GM21515 (cell line): ENCODE measurements at regions not wholly inside any gene's neighbourhood (a gene's known extent, or its start where the extent isn't known, plus 50 kb on each side); places are given as distances from the start of the nearest gene placed in this dataset.
"Not testable (repeated sequence)": the region's sequence is repeated elsewhere in the genome, so short reads cannot be mapped to it uniquely, and the experiment has no call there.

Source experiments
- ATAC-seq: cut with Tn5 transposase; IDR thresholded peaks from one replicate; pipeline ENCODE4 v1.9.1; 2021; ENCODE audit not compliant: unreplicated experiment

DNA sequence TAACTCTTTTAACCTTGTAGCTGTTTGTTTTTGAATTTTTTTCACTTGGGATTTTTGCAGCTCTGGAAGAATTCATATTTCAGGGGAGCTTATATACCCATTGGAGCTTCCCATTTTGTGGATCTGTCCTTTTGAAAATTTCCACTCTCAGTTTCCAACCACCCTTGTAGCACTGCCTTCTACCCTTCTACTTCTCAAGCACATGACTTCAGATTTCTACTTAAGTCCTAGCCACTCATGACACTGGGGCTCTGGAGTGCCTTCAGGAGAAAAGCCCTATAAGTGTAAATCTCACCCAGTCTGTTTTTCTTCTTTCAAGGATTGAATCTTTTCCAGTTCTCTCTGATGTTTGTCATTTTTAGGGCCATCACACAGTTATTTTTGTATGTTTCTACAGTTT is 283.7 kb upstream of the KCNH7 start:
- ATAC-seq = no peak

DNA sequence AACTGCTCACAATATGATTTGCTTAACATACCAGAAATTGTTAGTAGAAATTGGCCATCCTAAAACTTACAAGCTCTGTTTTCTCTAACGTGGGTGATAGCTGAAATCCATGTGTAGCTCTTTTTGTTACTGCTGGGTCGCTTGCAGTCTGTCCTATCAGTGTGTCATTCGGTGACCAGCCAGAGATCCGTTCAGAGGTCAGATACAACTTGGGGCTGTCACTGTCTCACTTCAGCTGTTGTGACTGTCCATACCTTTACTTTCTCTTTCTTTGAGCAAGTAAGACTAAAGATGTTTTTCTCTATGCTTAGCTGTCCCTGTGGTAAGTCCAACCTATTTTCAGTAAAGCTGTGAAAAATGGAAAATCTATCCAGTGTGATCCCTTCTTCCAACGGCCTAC is 282.9 kb upstream of the KCNH7 start:
- no peak for ATAC-seq

DNA sequence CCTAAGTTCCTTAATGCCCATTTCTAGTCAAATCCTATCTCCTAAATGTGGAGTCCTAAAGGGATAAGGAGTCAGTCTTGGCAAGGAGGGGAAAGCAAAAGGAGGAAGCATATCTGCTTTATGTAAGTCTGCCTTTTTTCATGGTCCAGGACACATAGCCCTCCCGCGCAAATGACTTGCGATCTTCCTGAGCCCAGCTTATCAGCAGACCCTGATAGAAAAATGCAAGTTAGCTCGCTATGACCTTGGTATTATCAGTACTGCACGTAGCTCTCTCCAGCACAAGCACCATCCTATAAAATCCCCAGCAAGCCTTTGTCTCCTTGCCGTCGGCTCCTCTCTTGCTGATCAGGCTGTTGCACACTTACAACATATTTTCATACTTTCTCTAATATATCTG is 281.4 kb upstream of the KCNH7 start:
- no peak for ATAC-seq

DNA sequence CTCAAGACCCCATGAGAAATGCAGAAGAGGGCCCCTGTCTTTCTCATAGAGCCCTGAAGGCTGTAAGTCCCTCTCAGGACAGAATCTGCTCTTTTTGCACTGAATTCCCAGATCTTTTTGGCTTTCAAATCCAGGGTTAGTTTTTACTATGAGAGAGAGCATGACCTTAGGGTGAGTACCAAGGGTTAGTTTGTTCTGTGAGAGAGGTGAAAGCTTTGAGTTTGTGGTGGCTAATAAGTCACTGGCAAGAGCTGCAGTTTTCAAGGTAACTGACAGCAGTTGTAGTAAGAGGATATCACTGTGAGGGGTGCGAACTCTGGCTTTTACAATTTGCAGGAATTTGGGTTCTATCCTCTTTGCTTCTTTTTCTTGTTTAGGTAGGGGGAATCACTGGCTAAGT is 248.4 kb upstream of the KCNH7 start:
- ATAC-seq = no peak

DNA sequence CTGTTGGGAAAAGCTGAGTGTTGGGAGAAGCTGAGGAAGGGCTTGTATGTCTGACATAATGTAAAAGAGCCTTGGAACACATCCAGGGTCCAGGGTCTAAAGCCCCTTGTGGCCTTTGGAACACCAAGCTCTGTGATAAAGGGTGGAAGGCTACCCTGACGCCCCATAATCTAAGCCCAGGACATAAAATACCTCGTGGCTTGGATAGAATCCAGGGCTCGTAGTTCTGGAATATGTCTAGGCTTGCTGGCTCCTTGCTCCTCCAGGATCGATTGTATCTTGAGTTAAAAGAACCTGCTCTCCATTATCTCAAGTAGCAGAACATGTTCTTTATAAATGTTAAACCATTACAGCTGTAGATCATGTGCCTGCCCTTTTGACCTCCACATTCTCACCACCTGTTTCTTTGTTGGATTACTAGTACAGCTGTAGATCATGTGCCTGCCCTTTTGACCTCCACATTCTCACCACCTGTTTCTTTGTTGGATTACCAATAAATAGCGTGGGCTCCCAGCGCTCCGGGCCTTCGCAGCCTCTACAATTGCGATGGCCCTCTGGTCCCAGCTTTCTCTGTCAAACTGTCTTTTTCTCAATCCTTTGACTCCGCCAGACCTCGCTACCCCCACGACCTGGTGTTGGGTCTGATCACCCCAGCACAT is 246.9 kb upstream of the KCNH7 start:
- ATAC-seq = not testable (repeated sequence)

DNA sequence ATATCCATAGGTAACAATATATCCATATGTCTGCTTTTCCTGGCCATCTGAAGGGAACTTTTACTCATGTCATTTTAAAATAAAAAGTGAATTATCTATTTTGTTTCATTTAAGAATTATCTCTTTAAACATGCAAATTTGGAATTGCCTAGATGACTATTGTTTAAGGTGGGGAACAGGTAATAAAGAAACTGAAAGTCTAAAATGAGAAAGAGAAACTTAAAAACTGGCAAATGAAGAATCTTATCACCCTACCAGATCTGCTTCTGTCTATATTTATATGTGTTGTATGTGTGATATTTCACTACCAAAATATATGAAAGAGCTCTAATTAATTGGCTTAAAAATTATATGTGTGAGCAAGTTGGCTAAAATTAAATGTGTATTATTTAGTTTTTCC is 243.2 kb upstream of the KCNH7 start:
- ATAC-seq = no peak

DNA sequence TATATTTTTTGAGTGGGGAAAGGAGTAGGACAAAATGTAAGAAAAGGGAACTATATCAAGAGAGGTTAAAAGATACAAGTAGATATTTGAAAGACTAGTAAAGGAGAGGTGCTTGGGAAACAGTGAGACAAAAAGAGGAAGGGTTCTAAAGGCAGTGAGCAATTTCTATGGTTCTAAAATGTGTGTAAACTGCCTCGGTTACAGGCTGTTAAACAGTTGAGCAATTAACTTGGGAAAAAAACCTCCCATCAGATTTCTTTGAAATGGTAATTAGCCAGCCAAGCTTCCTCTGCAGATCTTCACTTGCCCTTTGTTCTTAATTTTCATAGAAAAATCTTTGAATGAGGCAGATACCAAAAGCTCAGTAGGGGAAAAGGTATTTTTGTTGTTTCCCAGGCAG is 238.7 kb upstream of the KCNH7 start:
- ATAC-seq = no peak

DNA sequence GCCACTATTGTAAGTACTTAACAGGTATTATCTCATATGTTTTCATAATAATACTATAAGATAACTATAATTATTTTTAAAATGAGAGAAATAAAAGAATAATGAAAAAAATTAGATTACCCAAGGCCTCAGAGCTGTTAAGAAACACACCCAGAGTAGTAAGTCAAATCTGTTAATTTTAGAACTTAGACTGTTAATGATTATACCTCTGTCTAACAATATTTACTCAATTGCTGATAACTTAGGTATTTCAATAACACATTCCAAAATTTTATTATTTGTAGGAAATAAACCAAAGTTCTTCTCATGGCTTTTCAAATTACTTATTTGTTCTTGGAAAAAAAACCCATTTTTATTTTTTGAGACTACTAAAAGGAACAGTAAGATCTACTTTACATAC is 227.5 kb upstream of the KCNH7 start:
- no peak for ATAC-seq

DNA sequence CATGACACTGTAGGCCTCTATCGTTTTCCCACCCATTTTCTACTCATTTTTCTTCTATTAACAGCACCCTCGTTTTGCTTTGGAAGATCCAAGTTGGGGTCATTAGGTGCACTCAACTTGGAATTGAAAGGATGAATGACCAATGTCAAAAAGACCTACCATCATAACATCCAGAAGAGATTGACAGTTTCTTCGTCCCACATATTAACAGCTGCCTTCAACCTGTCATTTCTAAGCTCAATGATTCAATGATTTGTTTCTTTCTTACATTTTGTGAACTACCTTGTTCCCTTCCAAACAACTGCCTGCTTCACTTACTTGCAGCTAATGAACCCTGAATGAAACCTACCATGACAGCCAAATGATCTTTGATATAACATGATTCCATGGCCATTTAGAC is 224.0 kb upstream of the KCNH7 start:
- no peak for ATAC-seq

DNA sequence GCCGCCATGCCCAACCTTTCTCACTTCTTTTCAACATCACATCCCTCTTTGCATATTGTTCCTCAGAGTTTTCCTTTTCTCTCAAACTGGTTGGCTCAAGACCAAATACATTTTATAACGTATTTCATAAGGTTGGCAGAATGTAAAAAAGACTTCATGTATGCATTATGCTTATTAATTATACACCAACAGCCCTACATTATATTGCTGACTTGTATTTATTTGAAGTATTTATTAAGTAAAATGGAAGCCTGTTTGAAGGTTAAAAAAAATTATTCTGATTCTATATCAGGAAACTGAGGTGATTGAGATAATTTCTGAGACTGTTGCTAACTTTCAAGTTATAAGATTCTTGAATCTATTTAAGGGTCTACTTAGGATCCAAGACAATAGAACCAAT is 208.0 kb upstream of the KCNH7 start:
- no peak for ATAC-seq

DNA sequence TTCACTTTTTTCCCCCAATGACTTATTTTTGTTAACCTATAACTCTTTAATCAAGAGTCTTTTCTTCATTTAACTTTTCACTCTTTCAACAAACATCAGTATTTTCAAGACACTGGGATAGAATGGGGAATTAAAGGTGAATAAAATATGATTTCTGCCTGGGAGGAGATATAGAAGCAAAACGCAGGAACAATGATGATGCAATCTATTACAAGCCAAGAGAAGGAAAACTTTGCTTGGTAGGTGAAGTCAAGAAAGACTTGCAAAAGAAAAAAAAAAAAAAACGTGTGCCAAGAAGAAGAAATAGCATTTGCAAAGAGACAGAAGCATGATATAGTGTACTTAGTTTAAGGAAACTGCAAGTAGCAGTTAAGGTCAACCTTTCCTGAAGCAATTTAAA is 207.3 kb upstream of the KCNH7 start:
- ATAC-seq = no peak

DNA sequence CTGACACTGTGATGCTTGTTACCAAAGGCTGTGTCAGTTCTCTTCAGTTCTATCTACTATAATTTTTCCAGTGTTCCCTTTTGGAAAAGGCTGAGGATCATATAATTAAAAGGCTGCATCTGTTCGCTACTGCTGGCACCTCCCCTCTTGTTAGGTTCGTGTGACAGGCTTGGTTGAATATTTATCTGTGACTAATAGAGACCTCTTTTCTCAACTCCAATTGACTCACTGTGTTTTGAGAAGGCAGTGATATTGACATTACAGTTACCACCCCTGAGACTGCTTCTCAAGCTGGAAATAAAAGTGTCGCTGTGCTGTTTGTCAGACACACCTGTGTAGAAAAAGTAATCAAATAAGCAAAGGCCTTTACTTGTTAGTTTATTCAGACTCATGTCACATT is 205.5 kb upstream of the KCNH7 start:
- ATAC-seq = no peak

DNA sequence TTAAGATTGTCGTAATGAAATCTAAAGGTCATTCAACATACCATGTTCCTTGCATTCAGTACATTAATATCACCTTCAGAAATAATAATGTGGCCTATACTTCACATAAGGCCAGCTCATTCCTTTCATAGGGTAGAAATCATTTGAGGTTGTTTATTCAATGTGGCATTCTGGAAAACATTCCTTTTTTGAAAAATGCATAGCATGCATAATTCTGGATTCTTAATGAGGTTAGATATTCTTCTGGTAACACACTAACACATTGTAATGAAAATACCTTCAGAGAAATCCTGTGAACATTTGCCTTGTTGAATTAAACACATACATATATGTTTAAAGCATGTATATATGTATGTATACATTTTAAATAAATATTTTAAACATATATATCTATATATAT is 204.6 kb upstream of the KCNH7 start:
- ATAC-seq = no peak

DNA sequence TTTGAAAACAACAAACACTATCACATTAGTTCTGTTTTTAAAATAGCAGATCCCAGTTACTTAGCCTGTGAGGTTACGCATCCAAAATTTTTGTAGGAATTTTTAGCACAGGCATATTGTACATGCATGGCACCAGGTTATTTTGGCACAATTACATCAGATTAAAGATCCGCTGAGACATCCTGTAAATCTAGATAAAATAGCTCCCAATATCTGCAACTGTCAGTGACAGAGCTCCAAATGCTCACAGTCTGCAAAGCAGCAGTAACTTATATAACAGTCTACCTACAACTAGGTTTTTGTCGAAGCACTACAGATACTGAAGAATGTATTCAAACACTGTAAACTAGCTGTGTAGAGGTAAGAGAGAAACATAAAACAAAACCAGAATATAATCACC is 200.7 kb upstream of the KCNH7 start:
- no peak for ATAC-seq

DNA sequence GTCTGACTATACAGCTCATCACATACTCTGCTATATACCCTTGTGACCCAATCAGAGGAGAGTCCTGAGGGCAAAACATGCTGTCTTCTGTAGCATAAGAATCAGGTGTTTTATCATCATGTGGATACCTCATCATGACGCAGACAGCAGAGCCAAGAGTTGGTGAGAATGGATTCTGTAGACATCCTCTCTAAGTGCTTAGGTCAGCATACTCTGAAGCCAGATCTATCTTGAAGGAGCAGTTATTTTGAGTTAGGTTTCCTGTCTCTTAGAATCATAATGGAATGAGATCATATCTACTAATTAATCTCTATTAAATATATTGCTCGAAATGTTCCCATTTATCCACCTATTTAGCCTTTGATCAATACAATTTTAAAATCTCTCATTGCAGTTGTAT is 190.2 kb upstream of the KCNH7 start:
- ATAC-seq = no peak

DNA sequence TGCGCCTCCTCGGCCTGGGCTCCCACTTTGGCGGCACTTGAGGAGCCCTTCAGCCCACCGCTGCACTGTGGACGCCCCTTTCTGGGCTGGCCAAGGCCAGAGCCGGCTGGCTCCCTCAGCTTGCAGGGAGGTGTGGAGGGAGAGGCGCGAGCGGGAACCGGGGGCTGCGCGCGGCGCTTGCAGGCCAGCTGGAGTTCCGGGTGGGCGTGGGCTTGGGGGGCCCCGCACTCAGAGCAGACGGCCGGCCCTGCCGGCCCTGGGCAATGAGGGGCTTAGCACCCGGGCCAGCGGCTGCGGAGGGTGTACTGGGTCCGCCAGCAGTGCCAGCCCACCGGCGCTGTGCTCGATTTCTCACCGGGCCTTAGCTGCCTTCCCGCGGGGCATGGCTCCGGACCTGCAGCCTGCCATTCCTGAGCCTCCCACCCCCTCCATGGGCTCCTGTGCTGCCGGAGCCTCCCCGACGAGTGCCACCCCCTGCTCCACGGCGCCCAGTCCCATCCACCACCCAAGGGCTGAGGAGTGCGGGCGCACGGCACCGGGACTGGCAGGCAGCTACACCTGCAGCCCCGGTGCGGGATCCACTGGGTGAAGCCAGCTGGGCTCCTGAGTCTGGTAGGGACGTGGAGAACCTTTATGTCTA is 187.7 kb upstream of the KCNH7 start:
- ATAC-seq = not testable (repeated sequence)

DNA sequence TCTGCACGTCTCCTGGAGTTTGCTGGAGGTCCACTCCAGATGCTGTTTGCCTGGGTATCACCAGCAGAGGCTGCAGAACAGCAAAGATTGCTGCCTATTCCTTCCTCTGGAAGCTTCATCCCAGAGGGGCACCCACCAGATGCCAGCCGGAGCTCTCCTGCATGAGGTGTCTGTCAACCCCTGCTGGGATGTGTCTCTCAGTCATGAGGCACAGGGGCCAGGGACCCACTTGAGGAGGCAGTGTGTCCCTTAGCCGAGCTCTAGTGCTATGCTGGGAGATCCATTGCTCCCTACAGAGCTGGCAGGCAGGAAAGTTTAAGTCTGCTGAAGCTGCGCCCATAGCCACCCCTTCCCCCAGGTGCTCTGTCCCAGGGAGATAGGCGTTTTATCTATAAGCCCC is 178.3 kb upstream of the KCNH7 start:
- ATAC-seq = not testable (repeated sequence)

DNA sequence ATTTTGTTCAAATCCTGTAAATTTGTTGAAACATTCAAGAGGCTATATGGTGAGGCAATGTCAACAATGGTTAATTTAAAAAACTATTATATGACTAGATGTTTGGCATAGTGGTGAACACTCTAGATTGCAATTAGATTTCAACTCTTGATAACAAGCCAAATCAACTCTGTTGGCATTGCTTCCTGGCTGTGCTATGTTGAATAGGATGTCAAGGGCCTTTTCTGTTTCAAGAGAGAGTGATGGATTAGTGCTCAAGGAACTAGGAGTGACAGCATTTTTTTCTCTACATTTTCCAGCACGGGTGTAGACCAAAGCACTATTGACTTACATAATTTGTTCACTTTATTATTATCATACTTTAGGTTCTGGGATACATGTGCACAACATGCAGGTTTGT is 172.4 kb upstream of the KCNH7 start:
- ATAC-seq = no peak

DNA sequence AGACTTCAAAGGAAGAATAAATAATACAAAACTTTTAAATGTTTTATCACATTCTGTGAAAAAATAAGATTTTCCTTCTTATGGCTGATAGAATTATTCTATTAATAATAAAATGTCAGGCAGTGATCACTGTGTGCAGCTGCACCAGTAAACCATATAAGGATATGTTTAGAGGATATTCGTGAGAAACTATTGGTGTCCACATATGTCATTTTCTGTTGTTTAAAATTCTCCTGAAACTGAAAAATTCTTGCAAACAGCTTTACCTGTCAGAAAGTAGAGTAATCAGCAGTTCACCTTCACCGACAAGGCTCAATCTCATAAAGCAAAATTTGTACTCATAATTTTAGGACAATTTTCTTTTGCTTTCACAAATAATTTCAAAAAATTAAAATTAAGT is 170.1 kb upstream of the KCNH7 start:
- no peak for ATAC-seq

DNA sequence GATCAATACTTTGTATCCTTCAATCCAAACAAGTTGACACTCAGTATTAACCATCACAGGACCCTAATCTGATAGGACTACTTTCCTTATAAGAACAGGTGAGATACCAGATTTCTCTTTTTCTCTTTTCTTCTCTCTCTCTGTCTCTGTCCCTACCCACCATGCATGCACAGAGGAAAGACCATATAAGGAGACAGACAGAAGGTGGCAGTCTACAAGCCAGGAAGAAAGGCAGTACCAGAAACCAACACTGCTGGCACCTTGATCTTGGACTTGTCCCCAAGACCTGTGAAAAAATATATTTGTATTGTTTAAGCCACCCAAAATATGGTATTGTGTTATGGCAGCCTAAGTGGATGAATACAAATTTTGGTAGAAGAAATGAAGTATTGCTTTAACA is 156.2 kb upstream of the KCNH7 start:
- ATAC-seq = no peak

DNA sequence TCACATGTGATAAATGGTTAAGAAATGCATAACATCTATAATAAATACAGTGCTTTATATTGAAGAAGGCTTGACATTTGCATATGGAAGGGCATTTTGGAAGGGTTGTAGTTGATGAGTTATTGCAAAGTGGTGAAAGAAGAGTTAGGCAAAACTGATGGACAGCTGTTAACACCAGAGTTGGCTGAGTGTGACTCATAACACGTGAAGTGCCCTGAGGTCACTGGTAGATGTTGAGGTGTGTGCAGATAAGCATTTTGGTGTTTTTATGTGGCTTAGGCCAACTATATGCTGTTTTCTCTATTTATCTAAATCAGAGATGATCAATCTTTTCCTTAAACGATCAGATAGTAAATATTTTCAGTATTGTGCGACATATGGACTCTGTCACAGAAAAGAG is 154.3 kb upstream of the KCNH7 start:
- ATAC-seq = no peak

DNA sequence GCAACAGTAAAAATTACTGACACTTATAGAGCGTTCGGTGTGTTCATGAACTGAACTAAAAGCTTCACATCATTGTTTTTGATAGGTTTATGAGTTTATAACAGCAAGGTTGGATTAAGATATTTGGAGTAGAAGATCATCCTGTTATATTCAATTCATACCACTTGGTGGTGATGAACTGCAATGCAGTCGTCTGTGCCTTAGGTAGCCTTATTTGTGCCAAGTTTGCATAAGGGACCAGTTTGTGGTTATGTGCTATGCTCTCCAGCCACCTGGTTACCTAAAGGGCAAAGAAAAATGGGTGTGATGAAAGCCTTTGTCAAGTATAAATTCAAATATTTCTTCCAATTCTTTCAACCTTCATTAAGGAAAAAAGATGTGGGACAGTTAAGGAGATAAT is 150.9 kb upstream of the KCNH7 start:
- no peak for ATAC-seq

DNA sequence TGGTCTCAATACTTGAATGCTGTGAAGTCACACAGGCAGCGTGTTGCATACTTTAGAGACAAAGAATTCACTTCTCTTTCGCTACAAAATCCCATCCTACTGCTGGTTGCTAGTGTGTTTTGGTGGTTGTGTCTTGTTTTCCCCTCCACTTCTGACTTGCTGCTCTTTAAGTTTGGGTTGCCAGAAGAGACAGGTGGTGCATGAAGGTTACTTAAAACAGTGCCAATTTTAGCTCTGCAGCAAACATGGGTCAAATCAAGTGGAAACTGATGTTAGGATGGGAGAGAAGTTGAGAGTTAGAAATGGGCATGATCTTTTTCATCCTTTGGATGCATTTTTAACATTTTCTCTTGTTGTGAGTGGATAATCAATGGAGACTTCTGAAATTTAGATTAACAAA is 136.2 kb upstream of the KCNH7 start:
- ATAC-seq = no peak
